ENCODE measurements at regions not wholly inside any gene's neighbourhood (a gene's known extent, or its start where the extent isn't known, plus 50 kb on each side); places are given as distances from the start of the nearest gene placed in this dataset.

GRCh38 chr1:181905944-181906597, 155.4 kb downstream of the ZNF648 start:
- Histone ChIP-seq H3K27ac (replicated peaks) (no peak overlapping the region), H3K4me3 (replicated peaks; ENCODE audit: insufficient read depth, low read length) (no peak overlapping the region), H3K27me3 (ENCODE audit: insufficient read depth, poor library complexity, severe bottlenecking) (peaks cover 7% of the 10 kb centered on the region)
- TF ChIP-seq POLR2AphosphoS5 (IDR thresholded peaks at IDR 0.05; ENCODE audit: low read depth) (no peak), GABPA (IDR thresholded peaks at IDR 0.05; ENCODE audit: low read depth) (no peak), CTCF (IDR thresholded peaks at IDR 0.05; ENCODE audit: insufficient read depth, low read length) (no peak), REST (IDR thresholded peaks at IDR 0.05; ENCODE audit: insufficient replicate concordance, low read depth) (no peak), SPI1 (IDR thresholded peaks at IDR 0.05; ENCODE audit: borderline replicate concordance, low read depth) (no peak)
- DNase-seq (ENCODE audit: low read depth in 1 of 2, low spot score in 1 of 2): no peak

GRCh38 chr1:181898773-181899172, 162.7 kb downstream of the ZNF648 start:
- Histone ChIP-seq H3K27me3 (ENCODE audit: insufficient read depth, poor library complexity, severe bottlenecking) (peaks cover 7% of the 10 kb centered on the region), H3K27ac (replicated peaks) (no peak overlapping the region), H3K4me3 (replicated peaks; ENCODE audit: insufficient read depth, low read length) (no peak overlapping the region)
- DNase-seq (ENCODE audit: low read depth in 1 of 2, low spot score in 1 of 2): no peak
- TF ChIP-seq REST (IDR thresholded peaks at IDR 0.05; ENCODE audit: insufficient replicate concordance, low read depth) (no peak), SPI1 (IDR thresholded peaks at IDR 0.05; ENCODE audit: borderline replicate concordance, low read depth) (no peak), POLR2AphosphoS5 (IDR thresholded peaks at IDR 0.05; ENCODE audit: low read depth) (no peak), GABPA (IDR thresholded peaks at IDR 0.05; ENCODE audit: low read depth) (no peak), CTCF (IDR thresholded peaks at IDR 0.05; ENCODE audit: insufficient read depth, low read length) (no peak)

- TF ChIP-seq GABPA (IDR thresholded peaks at IDR 0.05; ENCODE audit: low read depth) (no peak), REST (IDR thresholded peaks at IDR 0.05; ENCODE audit: insufficient replicate concordance, low read depth) (no peak), POLR2AphosphoS5 (IDR thresholded peaks at IDR 0.05; ENCODE audit: low read depth) (no peak), CTCF (IDR thresholded peaks at IDR 0.05; ENCODE audit: insufficient read depth, low read length) (no peak), SPI1 (IDR thresholded peaks at IDR 0.05; ENCODE audit: borderline replicate concordance, low read depth) (no peak)
Measured at GRCh38 chr1:181896824-181897223, 164.7 kb downstream of the ZNF648 start.

More at GRCh38 chr1:181896824-181897223, 164.7 kb downstream of the ZNF648 start:
- no peak overlapping the region for H3K4me3 ChIP-seq (replicated peaks; ENCODE audit: insufficient read depth, low read length)
- DNase-seq (ENCODE audit: low read depth in 1 of 2, low spot score in 1 of 2): no peak
- peaks cover 4% of the 10 kb centered on the region for H3K27me3 ChIP-seq (ENCODE audit: insufficient read depth, poor library complexity, severe bottlenecking)
- no peak overlapping the region for H3K27ac ChIP-seq (replicated peaks)

All from HL-60 (cell line).